Dendritic cell treated with granulocyte-macrophage colony-stimulating factor and Interleukin-4, amounts not matched to agents 40 ng/mL and 50 ng/mL, for 4 days (primary cell): ENCODE measurements at regions not wholly inside any gene's neighbourhood (a gene's known extent, or its start where the extent isn't known, plus 50 kb on each side); places are given as distances from the start of the nearest gene placed in this dataset.

Experiments used
- H3K27ac Mint-ChIP-seq: one replicate; pipeline ENCODE4 v1.8.0; 2022; ENCODE audit warnings: mild to moderate bottlenecking, mixed read lengths
- H3K27me3 Mint-ChIP-seq: one replicate; pipeline ENCODE4 v1.8.0; 2022; ENCODE audit warnings: mild to moderate bottlenecking, mixed read lengths
- H3K36me3 Mint-ChIP-seq: one replicate; pipeline ENCODE4 v1.8.0; 2022; ENCODE audit warnings: low read depth, mixed read lengths
- H3K4me1 Mint-ChIP-seq: one replicate; pipeline ENCODE4 v1.8.0; 2022; ENCODE audit warnings: low read depth, mixed read lengths
- H3K4me3 Mint-ChIP-seq: one replicate; pipeline ENCODE4 v1.8.0; 2022; ENCODE audit warnings: mild to moderate bottlenecking, moderate library complexity, mixed read lengths
- H3K9me3 Mint-ChIP-seq: one replicate; pipeline ENCODE4 v1.8.0; 2022; ENCODE audit warnings: mixed read lengths
- intact Hi-C: fragments of 100-400 bp; cut with micrococcal nuclease; formaldehyde crosslinking; loops from one replicate; pipeline ENCODE4 v1.15.0; 2022

DNA sequence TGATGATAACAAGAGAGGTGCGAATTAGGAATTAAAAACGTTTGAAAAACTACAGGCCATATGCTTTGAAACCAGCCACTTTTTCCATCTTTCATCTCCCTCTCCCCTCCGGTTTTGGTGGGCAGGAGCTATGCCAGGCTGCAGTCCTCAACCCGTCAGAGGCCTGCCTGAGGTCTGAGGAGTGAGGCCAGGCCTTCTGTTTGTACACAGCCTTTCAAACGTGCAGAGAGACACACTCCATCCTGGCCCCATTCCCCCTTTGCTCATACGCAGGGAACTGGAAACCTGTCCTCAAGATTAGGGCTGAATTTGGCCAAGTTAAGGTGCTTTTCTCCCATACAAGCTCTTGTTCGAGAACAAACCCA is 74.5 kb downstream of the ZIC5 start:
- Mint-ChIP-seq H3K4me1 (peaks cover 13% of the 10 kb centered on the region), H3K9me3 (no peaks in the 10 kb centered on the region), H3K4me3 (no peak overlapping the region), H3K27ac (no peak overlapping the region), H3K36me3 (no peaks in the 10 kb centered on the region), H3K27me3 (peaks cover 86% of the 10 kb centered on the region)
- intact Hi-C loops = no loop called here

DNA sequence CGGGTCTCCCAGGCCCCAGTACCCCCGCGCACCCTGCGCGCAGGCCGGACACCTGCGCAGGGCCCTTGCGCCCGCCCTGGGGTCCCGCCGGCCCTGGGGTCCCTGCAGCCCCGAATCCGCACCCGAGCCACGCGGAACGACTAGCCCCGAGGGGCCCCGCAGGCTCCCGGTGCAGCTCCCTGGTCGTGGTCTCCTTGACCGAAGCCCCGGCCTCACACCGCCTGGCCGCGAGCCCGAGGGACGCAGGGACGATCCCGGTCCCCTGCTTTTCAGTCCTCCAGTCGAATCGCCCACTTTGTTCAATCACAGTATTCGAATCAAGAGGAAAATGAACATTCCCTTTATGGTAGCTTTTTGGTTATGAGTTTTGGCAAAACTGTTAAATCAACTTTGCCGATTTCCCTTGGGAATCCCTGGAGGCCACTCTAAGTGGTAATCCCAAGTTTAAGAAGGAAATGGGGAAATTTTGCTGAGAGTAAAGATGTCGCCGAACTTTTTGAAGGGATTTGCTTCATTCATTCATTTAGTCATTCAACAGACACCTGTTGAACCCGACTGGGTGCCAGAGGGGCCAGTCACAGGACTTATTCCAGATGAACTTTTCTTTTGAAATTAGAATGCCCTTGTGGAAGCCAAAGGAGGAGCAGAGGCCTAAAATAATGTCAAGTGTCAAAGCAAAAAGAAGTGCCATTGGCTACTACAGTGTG is 75.0 kb downstream of the ZIC5 start:
- Mint-ChIP-seq H3K4me3 (no peak overlapping the region), H3K27me3 (peaks cover 86% of the 10 kb centered on the region)
- intact Hi-C loops = no loop called here

DNA sequence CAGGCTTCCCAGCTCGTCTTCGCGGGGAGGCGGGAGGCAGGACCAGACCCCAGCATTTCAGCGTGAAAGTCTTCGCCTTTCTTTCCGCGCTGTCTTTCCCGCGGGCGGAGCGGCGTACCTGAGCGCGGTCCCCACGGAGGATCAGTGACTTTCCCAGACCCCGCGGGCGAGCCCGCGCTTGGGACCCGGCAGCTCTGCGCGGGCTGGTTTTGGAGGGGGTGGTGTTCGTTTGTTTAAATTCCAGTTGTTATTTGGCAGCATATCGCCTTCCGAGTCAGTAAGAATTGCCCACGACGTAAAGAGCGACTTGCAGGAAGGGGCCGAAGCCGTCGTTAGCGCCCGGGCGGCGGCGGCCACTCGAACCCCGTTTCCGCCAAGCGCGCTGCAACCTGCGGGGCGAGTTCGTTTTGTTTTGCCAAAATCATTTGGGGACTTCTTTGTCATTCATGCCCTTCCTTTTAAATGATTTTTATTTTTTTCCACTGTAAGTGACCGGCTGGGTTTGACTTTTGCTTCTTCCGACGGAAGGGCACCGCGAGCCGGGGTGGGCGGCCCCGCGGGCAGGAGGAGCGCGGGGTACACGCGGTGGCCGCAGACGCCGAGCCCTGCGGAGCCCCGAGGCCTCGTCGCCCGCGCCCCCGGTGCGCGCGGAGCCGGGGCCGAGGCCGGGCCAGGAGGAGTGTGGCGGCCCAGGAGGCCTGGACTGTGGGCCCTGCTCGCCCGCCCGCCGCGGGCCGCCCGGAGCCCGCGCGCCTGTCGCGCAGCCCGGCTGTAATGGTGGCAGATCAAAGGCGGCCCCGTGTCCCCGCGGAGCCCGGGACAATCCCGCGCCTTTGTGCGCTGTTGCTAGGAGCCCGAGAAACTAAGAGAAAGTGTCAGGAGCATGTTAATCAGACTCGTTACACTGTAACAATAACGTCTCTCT is 75.9 kb downstream of the ZIC5 start:
- no peak overlapping the region for H3K27ac Mint-ChIP-seq
- peak overlapping the region; percentile 63 for H3K4me3 Mint-ChIP-seq
- H3K36me3 Mint-ChIP-seq = no peaks in the 10 kb centered on the region
- H3K27me3 Mint-ChIP-seq = peaks cover 78% of the 10 kb centered on the region
- H3K4me1 Mint-ChIP-seq = peaks cover 13% of the 10 kb centered on the region
- intact Hi-C loops = no loop called here
- H3K9me3 Mint-ChIP-seq = no peaks in the 10 kb centered on the region

More for the DNA sequence above, 75.0 kb downstream of the ZIC5 start:
- Mint-ChIP-seq H3K27ac (no peak overlapping the region), H3K36me3 (no peaks in the 10 kb centered on the region), H3K4me1 (peaks cover 13% of the 10 kb centered on the region), H3K9me3 (no peaks in the 10 kb centered on the region)

DNA sequence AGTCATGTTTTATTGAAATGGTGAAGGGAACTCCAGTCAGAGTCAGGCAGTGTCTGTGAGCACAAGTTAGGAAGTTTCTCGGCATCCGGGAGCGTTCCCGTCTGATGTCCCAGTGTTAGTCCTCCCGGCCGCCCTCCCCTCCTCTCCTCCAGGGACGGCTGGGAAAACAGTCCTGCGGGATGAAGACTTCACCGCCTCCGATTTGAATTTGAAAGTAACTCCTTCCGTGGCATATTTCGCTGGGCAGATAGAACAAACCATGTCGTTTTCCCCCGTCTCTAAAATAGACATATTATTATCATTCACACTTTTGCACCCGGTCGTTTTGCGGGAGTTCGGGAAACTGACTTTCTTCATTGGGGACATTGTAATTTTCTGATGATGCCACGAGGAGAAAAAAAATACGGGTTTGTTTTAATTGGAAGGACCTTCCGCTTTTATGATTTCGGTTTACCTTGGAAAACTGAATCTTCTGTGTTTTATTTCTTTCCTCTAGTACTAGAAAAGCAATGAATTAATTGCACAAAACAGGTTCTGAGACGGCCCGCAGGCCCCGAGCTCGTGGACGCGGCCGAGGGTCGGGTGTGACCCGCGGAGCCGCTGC is 76.6 kb downstream of the ZIC5 start:
- H3K27me3 Mint-ChIP-seq = peaks cover 73% of the 10 kb centered on the region

DNA sequence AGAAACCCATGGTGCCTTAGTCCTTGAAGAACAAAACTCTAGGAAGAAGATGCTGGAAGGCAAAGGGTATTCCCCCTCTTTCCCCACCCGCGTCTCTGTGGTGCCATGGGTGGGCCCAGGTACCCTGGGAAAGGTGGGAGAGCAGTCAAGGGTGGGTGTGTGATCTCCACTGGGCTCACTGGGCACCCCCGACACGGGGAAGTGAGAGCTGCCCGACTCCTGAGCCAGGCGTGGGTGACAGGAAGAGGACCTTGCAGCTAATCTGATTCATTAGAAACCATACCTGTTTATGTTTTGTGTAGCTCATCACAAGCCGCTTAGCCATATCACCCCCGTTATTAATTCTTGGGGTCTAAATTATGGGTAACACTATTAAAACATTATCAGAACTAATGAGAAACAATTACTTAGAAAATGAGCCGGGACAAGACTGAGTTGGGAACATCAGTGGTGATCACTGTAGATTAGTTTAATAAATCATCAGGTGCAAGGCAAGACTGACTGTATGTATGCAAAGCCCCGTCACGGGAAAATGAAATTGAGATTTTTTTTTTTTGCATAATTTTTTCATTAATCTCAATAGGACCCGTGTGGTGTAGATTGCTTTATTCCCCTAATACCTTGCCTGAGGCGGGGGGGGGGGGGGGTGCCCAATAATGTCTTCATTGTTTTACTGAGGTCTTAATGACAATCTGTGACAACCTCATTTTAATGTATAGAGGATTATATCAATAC is 77.3 kb downstream of the ZIC5 start:
- Mint-ChIP-seq H3K4me1 (peaks cover 13% of the 10 kb centered on the region), H3K36me3 (no peaks in the 10 kb centered on the region), H3K4me3 (peak overlapping the region; percentile 63), H3K9me3 (no peaks in the 10 kb centered on the region), H3K27me3 (peaks cover 75% of the 10 kb centered on the region), H3K27ac (no peak overlapping the region)
- intact Hi-C loops = no loop called here

More for the DNA sequence above, 76.6 kb downstream of the ZIC5 start:
- Mint-ChIP-seq H3K27ac (no peak overlapping the region), H3K9me3 (no peaks in the 10 kb centered on the region), H3K36me3 (no peaks in the 10 kb centered on the region), H3K4me3 (peak overlapping the region; percentile 63), H3K4me1 (peaks cover 13% of the 10 kb centered on the region)
- intact Hi-C loops = no loop called here

DNA sequence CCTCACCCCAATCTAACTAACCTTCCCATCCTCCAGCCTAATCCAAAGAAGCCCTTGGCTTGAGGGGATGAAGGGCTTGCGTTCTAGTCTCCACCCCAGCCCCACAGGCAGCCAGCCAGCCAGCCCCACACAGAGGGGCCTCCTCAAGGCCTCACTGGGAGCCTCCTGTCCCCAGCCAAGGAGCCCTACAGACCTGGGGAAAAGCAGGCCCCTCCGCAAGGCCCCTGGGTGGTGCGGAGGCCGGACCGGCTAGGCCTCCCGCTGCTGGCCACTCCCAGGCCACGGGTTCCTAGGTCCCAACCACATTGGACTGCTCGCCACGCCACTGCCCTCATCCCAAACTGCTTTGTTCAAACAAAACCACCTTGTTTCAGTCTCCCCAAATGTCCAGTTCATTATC is 78.0 kb downstream of the ZIC5 start:
- intact Hi-C loops = no loop called here
- Mint-ChIP-seq H3K36me3 (no peaks in the 10 kb centered on the region), H3K4me1 (peaks cover 13% of the 10 kb centered on the region), H3K4me3 (no peak overlapping the region), H3K27me3 (peaks cover 71% of the 10 kb centered on the region), H3K27ac (no peak overlapping the region), H3K9me3 (no peaks in the 10 kb centered on the region)

DNA sequence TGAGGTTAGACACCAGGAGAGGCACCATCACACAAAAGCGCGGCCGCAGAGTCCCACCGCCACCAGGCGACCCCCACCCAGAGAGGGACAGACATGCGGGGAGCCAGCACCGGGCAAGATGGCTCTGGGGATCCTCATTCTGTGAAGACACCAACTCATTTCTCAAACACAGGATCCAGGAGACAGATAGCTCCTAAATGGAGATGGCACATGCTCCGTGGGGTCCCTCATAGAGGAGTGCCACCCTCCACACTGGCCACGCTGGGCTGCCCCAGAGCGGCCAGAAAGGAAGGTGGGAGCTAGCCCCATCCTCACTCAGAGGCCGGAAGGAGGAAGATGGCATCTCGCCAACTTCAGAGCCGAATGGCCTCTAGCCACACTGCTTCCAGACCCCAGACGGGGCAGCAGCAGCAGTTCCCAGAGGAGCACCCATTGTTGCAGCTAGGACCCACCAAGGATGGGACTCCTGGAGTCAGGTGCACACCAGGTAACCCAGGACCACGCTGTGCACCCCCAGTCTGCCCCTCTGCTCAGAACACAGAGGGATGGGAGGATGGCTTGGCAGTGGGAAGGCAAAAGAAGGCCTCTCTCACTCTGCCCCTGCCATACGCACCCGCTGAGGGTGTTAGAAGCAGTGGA is 78.6 kb downstream of the ZIC5 start:
- intact Hi-C loops = no loop called here
- Mint-ChIP-seq H3K27me3 (peaks cover 65% of the 10 kb centered on the region), H3K4me1 (peaks cover 13% of the 10 kb centered on the region), H3K27ac (no peak overlapping the region), H3K4me3 (no peak overlapping the region), H3K9me3 (no peaks in the 10 kb centered on the region), H3K36me3 (no peaks in the 10 kb centered on the region)

DNA sequence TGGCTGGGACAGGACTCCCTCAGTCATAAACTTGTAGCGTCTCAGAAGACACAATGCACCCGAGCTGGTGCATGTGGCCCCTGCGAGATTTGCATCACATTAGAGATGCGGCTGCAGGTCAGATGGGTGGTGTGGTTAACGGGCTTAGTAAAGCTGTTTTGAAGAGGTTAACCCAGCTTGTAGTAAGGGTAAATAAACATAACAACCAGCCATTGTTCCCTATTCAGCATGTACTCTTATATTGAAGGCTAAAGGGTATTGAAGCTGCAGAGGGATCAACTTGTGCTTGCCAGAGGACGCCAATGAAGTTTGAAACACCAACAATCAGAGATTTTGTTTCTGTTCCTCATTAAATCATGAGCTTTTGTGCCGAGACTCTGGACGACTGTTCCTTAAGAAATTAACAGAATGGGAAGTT is 79.4 kb downstream of the ZIC5 start:
- Mint-ChIP-seq H3K9me3 (no peaks in the 10 kb centered on the region), H3K4me1 (peaks cover 13% of the 10 kb centered on the region), H3K4me3 (no peak overlapping the region), H3K36me3 (no peaks in the 10 kb centered on the region), H3K27me3 (peaks cover 57% of the 10 kb centered on the region), H3K27ac (no peak overlapping the region)
- intact Hi-C loops = no loop called here

DNA sequence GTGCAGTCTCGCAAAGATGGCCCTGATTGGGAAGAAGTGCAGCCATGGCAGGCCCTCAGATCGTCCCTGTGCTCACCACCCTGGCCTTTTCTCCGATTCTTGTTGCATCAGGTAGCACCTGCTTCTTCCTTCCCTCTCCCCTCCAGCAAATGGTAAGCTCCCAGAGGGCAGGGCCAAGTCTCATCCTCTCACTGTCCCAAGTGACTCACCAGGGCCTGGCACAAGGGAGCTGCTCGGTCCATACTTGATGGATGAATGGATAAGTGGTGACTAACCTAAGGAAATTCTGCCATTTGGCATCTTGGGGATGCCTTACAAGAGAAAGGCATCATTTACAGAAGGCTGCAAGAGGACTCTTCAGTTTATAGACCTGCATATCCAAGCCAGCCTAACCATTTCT is 84.9 kb downstream of the ZIC5 start:
- Mint-ChIP-seq H3K4me1 (no peaks in the 10 kb centered on the region), H3K9me3 (no peaks in the 10 kb centered on the region), H3K27me3 (peaks cover 9% of the 10 kb centered on the region), H3K27ac (no peak overlapping the region), H3K36me3 (no peaks in the 10 kb centered on the region), H3K4me3 (no peak overlapping the region)
- intact Hi-C loops = no loop called here

DNA sequence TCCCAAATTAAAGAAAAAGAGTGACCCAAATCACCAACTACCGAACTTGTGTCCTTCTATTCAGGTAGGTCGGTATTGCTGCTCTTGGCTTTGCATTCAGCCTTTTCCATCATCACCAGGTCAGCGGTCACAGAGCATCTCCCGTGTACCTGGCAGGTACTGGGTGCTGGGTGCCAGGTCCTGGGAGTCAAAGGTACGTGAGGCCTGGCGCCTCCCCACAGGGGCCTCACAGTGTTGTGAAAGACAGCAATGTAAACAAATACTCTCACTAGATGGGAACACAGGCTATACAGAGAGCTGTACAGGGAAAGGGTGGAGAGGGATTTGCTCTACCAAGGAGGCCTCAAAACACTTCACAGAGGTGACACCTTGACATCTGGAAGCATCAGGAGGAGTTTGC is 86.7 kb downstream of the ZIC5 start:
- Mint-ChIP-seq H3K27ac (no peak overlapping the region), H3K4me1 (no peaks in the 10 kb centered on the region), H3K36me3 (no peaks in the 10 kb centered on the region), H3K4me3 (no peak overlapping the region), H3K9me3 (no peaks in the 10 kb centered on the region), H3K27me3 (peaks cover 9% of the 10 kb centered on the region)
- intact Hi-C loops = no loop called here

DNA sequence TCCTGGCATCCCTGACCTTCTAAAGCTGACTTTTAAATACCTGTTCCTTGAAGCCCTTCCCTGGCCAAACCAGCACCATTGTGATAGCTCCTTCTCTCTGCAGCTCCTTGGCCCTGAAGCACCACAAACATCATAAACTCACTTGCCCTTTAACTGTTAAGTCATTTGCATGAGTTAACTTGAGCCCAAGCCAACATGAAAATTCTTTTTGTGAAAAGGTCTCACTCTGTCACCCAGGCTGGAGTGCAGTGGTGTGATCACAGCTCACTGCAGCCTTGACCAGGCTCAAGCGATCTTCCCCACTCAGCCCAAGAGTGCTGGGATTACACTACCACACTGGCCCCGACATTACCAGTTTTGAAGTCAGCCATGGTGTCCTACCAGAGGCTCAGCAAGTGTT is 87.8 kb downstream of the ZIC5 start:
- intact Hi-C loops = no loop called here
- no peak overlapping the region for H3K27ac Mint-ChIP-seq
- no peaks in the 10 kb centered on the region for H3K4me1 Mint-ChIP-seq
- H3K4me3 Mint-ChIP-seq = no peak overlapping the region
- H3K36me3 Mint-ChIP-seq = no peaks in the 10 kb centered on the region
- H3K27me3 Mint-ChIP-seq = peaks cover 5% of the 10 kb centered on the region
- H3K9me3 Mint-ChIP-seq = no peaks in the 10 kb centered on the region

DNA sequence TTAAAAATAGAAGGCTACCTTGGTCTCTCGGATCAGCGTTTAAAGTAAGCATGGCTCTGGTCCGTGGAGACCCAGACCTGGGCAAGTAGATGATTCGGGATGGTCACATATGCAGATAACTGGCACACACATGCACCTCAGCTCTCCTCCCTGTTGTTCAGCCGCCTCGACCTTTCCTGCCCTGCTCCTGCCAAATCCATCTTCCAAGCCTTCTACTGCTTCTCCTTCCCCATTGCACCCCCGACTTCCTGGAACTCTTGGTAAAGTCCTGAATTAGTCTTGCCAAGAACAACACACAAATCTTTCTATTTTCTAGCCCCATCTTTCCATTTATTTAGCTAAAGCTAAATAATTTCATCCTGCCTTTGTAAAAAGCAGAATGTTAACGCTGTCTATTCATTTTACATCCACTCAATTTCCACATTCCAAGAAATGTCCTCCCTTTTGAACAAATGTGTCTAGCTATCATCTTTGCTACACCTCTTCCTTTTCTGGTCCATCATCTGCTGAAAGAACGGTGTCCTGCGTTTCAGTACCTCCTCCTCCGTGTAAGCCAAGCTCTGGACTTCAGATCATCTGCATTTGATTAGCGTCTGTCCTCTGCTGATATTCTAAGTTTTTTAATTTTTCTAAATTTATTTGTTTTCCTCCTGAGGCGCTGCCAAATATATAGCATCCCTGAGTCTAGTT is 92.5 kb downstream of the ZIC5 start:
- Mint-ChIP-seq H3K4me1 (no peaks in the 10 kb centered on the region), H3K9me3 (no peaks in the 10 kb centered on the region), H3K4me3 (no peak overlapping the region), H3K27ac (no peak overlapping the region), H3K36me3 (no peaks in the 10 kb centered on the region), H3K27me3 (peaks cover 5% of the 10 kb centered on the region)
- intact Hi-C loops = no loop called here

DNA sequence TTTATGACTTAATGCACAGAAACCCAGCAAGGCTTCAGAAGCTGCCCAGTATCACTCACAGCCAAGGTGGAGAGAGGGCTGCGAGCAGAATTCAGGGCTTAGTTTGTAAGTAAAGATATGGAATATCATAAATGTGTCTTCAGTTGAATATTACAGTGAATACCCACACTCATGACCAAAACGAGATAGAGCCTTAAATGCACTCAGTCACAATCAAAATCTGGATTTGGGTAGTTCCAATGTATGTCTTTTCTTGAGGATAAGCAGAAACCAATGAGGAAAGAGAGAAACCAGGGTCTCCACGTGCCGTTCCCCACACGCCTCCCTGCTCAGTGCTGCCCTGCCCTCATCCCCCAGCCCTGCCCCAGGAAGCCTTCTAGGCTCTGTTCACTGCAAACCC is 94.9 kb downstream of the ZIC5 start:
- H3K36me3 Mint-ChIP-seq = no peaks in the 10 kb centered on the region
- peaks cover 2% of the 10 kb centered on the region for H3K27me3 Mint-ChIP-seq
- no peak overlapping the region for H3K27ac Mint-ChIP-seq
- no peaks in the 10 kb centered on the region for H3K9me3 Mint-ChIP-seq
- no peak overlapping the region for H3K4me3 Mint-ChIP-seq
- intact Hi-C loops = no loop called here
- H3K4me1 Mint-ChIP-seq = no peaks in the 10 kb centered on the region
